Large intestine (tissue), 3 donors: ENCODE measurements at regions not wholly inside any gene's neighbourhood (a gene's known extent, or its start where the extent isn't known, plus 50 kb on each side); places are given as distances from the start of the nearest gene placed in this dataset.

Experiments used
- DNase-seq, 2 donors: peaks; one replicate each; pipeline versions ENCODE4 v3.0.0 to v3.0.0-alpha.2; 2013
- H3K27ac ChIP-seq: one replicate; pipeline ENCODE4 v1.5.1; 2013; ENCODE audit warnings: low read length
- H3K27me3 ChIP-seq: 2 replicates; pipeline ENCODE4 v1.6.1; 2013; ENCODE audit warnings: low read length; ENCODE audit not compliant: control insufficient read depth, insufficient read depth
- H3K36me3 ChIP-seq: 2 replicates; pipeline ENCODE4 v1.6.1; 2013; ENCODE audit warnings: low read length; ENCODE audit not compliant: control insufficient read depth, insufficient read depth
- H3K4me1 ChIP-seq: one replicate; pipeline ENCODE4 v1.6.1; 2013; ENCODE audit warnings: low read length; ENCODE audit not compliant: control insufficient read depth, insufficient read depth
- H3K4me3 ChIP-seq: one replicate; pipeline ENCODE4 v1.5.1; 2013; ENCODE audit warnings: low read length
- H3K9me3 ChIP-seq: one replicate; pipeline ENCODE4 v1.6.1; 2013; ENCODE audit warnings: mild to moderate bottlenecking, low read depth, low read length, moderate library complexity; ENCODE audit not compliant: control insufficient read depth
- WGBS: methylation state at CpG from one replicate; pipeline ENCODE4 v1.1.5; 2013; ENCODE audit warnings: low lambda C conversion rate; ENCODE audit not compliant: insufficient coverage; 5-methylcytosine and 5-hydroxymethylcytosine counted together

DNA sequence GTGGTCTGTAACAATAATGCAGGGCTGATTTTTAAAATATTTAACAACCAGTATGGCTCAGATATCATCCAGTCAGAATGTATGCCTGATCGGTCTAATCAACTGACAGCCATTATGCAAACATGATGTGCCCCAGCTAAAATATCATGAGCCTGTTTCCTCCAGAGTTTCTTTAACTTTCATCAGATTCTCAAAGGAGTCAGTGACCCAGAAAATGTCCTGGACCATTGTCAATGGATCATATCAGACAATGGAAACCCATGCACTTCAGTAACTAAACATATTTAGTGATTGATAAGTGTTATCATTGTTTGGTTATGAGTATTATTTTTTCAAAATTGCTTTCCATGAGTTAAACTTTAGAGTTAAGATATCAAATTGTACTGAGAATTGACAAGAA lies 173.5 kb downstream of the LMBRD1 start:
- WGBS, result no CpG with 5 or more reads among the region's 1 CpG
- Histone ChIP-seq H3K27me3 (no peaks in the 10 kb centered on the region), H3K4me3 (no peak overlapping the region), H3K9me3 (no peaks in the 10 kb centered on the region), H3K36me3 (no peaks in the 10 kb centered on the region), H3K4me1 (no peaks in the 10 kb centered on the region), H3K27ac (no peak overlapping the region)
- no peak for DNase-seq

GRCh38 chr6:69622924-69623323 lies 173.9 kb downstream of the LMBRD1 start:
- no peaks in the 10 kb centered on the region for H3K9me3 ChIP-seq
- H3K4me1 ChIP-seq, result no peaks in the 10 kb centered on the region
- DNase-seq, result no peak
- no peak overlapping the region for H3K4me3 ChIP-seq
- no peaks in the 10 kb centered on the region for H3K36me3 ChIP-seq
- H3K27ac ChIP-seq, result no peak overlapping the region
- no CpG with 5 or more reads among the region's 2 CpGs for WGBS
- no peaks in the 10 kb centered on the region for H3K27me3 ChIP-seq

DNA sequence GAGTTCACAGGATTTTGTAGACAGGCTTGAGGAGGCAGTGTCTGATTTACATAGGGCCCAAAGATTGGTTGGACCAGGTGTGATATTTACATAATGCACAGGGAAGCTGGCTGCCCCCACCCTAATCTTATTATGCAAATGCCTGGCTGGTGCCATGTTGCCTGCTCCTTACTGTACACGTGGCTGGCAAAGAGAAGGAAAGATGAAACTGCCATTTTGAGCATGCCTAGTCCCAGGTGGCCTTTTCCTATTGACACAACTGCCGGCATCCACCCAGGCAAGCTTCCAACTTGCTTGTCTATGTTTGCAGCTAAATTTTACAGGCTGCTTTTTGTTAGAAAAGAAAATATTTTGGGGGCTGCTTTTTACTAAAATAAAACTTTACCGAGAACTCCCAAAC lies 174.6 kb downstream of the LMBRD1 start:
- WGBS, result no CpG with 5 or more reads among the region's 3 CpGs
- Histone ChIP-seq H3K4me1 (no peaks in the 10 kb centered on the region), H3K9me3 (no peaks in the 10 kb centered on the region), H3K4me3 (no peak overlapping the region), H3K36me3 (no peaks in the 10 kb centered on the region), H3K27me3 (no peaks in the 10 kb centered on the region), H3K27ac (no peak overlapping the region)
- DNase-seq, result no peak

DNA sequence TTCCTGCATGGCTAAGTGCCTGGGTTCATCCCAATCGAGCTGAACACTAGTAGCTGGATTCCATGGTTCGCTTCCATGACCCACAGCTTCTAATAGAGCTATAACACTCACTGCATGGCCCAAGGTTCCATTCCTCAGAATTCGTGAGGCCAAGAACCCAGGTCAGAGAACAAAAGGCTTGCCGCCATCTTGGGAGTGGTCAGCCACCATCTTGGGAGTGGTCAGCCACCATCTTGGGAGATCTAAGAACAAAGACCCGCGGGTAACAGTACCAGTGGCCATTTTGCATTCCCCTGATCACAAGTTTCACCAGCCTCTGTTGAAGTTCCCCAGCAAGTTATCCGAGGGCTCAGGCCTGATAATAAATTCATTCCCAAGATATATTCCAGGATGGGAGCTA lies 179.6 kb downstream of the LMBRD1 start:
- Histone ChIP-seq H3K4me1 (no peaks in the 10 kb centered on the region), H3K36me3 (no peaks in the 10 kb centered on the region), H3K27ac (no peak overlapping the region), H3K4me3 (no peak overlapping the region), H3K9me3 (no peaks in the 10 kb centered on the region), H3K27me3 (no peaks in the 10 kb centered on the region)
- 100% methylated on average over 1 of the region's 7 CpGs for WGBS
- no peak for DNase-seq

- Histone ChIP-seq H3K4me1 (no peaks in the 10 kb centered on the region), H3K27me3 (no peaks in the 10 kb centered on the region), H3K9me3 (no peaks in the 10 kb centered on the region), H3K36me3 (no peaks in the 10 kb centered on the region), H3K27ac (no peak overlapping the region), H3K4me3 (no peak overlapping the region)
- no peak for DNase-seq
- WGBS, result 86% methylated on average over 1 of the region's 2 CpGs
Measured at GRCh38 chr6:69609836-69610472, 186.9 kb downstream of the LMBRD1 start.

- no peaks in the 10 kb centered on the region for H3K9me3 ChIP-seq
- H3K4me3 ChIP-seq, result no peak overlapping the region
- no peaks in the 10 kb centered on the region for H3K4me1 ChIP-seq
- 22% methylated on average over 7 of the region's 10 CpGs for WGBS
- H3K36me3 ChIP-seq, result no peaks in the 10 kb centered on the region
- no peak overlapping the region for H3K27ac ChIP-seq
- H3K27me3 ChIP-seq, result peaks cover 8% of the 10 kb centered on the region
- DNase-seq, result no peak
Measured at GRCh38 chr6:69601132-69601531, 195.7 kb downstream of the LMBRD1 start.

DNA sequence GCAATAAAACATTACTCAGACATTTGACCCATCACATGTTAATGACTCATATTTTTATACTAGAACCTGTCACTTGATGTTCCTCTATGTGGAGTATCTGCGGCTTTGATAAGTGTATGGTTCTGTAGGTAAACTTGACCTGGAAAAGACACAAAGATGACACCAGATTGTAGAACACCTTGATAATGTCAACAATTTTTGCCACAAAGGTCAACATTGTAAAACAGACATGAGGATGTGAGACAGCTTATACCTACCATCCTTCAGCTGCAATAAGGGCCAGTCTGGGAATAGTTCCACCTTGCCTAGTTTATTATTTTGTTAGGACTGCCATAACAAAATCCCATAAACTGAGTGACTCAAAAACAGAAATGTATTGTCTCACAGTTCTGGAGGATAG lies 202.4 kb downstream of the LMBRD1 start:
- no CpG with 5 or more reads among the region's 1 CpG for WGBS
- H3K4me1 ChIP-seq, result no peaks in the 10 kb centered on the region
- H3K9me3 ChIP-seq, result no peaks in the 10 kb centered on the region
- no peak overlapping the region for H3K4me3 ChIP-seq
- H3K27me3 ChIP-seq, result no peaks in the 10 kb centered on the region
- H3K36me3 ChIP-seq, result no peaks in the 10 kb centered on the region
- DNase-seq, result no peak
- no peak overlapping the region for H3K27ac ChIP-seq

DNA sequence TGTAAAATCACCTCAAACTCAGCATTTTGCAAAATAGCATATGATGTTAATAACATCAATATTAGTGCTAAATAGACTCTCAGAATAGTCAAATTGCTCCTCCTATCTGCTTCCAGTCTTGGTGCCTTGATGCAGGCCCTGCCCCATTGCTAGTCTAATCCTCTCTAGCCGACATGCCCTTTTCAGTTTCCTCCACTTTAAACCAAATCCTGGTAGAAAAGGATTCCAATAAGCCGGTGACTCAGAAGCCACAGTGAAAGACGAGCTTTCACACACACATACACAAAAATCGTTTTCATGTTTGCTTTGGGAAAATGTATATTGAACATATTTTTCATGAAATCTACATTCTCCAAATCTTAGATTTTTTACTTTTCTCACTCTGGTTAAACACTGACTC lies 203.1 kb downstream of the LMBRD1 start:
- H3K36me3 ChIP-seq, result no peaks in the 10 kb centered on the region
- no peaks in the 10 kb centered on the region for H3K9me3 ChIP-seq
- no peaks in the 10 kb centered on the region for H3K4me1 ChIP-seq
- 80% methylated on average over 1 of the region's 4 CpGs for WGBS
- no peak overlapping the region for H3K27ac ChIP-seq
- no peak for DNase-seq
- no peak overlapping the region for H3K4me3 ChIP-seq
- H3K27me3 ChIP-seq, result no peaks in the 10 kb centered on the region

DNA sequence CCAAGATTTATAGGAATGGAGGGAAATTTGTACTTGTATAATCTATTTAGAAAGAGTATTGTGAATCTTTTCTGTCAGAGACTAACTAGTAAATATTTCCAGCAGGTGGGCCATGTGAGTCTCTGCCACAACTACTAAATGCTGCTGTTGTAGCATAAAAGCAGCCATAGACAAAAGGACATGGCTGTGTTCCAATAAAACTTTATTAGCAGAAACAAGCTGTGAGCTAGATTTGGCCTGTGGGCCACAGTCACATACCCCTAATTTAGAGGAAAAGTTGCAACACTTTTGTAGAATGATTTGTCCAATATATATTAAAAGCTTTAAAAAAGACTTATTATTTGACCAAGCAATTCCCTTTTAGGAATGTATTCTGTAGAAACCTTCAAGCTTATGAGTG lies 207.2 kb downstream of the LMBRD1 start:
- Histone ChIP-seq H3K4me1 (no peaks in the 10 kb centered on the region), H3K9me3 (no peaks in the 10 kb centered on the region), H3K27me3 (no peaks in the 10 kb centered on the region), H3K36me3 (no peaks in the 10 kb centered on the region), H3K4me3 (no peak overlapping the region), H3K27ac (no peak overlapping the region)
- no peak for DNase-seq

- H3K9me3 ChIP-seq, result no peaks in the 10 kb centered on the region
- H3K36me3 ChIP-seq, result no peaks in the 10 kb centered on the region
- H3K4me3 ChIP-seq, result no peak overlapping the region
- H3K27me3 ChIP-seq, result no peaks in the 10 kb centered on the region
- H3K4me1 ChIP-seq, result no peaks in the 10 kb centered on the region
- WGBS, result 0% methylated on average over 1 of the region's 9 CpGs
- DNase-seq, result peak; percentile 3 to 11
- H3K27ac ChIP-seq, result no peak overlapping the region
Measured at GRCh38 chr6:69584913-69585729, 211.7 kb downstream of the LMBRD1 start.

DNA sequence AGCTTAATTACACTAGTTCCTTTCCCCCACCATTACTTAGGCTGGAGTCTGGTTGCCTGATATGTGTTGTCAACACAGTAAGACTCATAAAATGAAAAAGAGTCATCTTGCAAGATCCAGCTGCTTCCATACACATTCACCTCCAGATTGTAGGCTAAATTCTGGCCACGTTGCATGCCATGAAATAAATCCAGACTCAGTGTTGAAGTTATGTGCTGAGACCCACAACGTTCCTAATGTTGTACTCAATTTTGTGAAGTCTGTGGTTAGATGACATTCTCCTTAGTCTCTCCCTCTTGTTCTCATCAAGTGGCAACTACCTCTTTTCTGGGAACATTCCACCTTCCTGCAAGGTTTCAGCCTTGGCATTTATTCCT lies 212.3 kb downstream of the LMBRD1 start:
- no peak for DNase-seq
- WGBS, result no CpG with 5 or more reads among the region's 2 CpGs
- Histone ChIP-seq H3K36me3 (no peaks in the 10 kb centered on the region), H3K4me1 (no peaks in the 10 kb centered on the region), H3K27ac (no peak overlapping the region), H3K9me3 (no peaks in the 10 kb centered on the region), H3K27me3 (no peaks in the 10 kb centered on the region), H3K4me3 (no peak overlapping the region)
